OCI-LY1 (cell line): ENCODE measurements at regions not wholly inside any gene's neighbourhood (a gene's known extent, or its start where the extent isn't known, plus 50 kb on each side); places are given as distances from the start of the nearest gene placed in this dataset.

ENCODE experiments used
- CTCF ChIP-seq: fragments of 200-600 bp; sonication (generic), shearing (Covaris generic); IDR thresholded peaks from 2 replicates; pipeline ENCODE4 v1.5.1; 2017; ENCODE audit warnings: mild to moderate bottlenecking, antibody characterized with exemption, low read length, moderate library complexity, mixed read lengths
- EZH2 ChIP-seq: fragments of 200-600 bp; sonication (generic), shearing (Covaris generic); IDR thresholded peaks from 2 replicates; pipeline ENCODE4 v1.8.0; 2017; ENCODE audit warnings: borderline replicate concordance, mixed run types, mild to moderate bottlenecking, antibody characterized with exemption, low read length, moderate library complexity, mixed read lengths

- TF ChIP-seq CTCF (no peak), EZH2 (no peak)
Observed at GRCh38 chr4:121459026-121459425, 78.2 kb upstream of the QRFPR start.
